ENCODE measurements at regions not wholly inside any gene's neighbourhood (a gene's known extent, or its start where the extent isn't known, plus 50 kb on each side); places are given as distances from the start of the nearest gene placed in this dataset.

DNA sequence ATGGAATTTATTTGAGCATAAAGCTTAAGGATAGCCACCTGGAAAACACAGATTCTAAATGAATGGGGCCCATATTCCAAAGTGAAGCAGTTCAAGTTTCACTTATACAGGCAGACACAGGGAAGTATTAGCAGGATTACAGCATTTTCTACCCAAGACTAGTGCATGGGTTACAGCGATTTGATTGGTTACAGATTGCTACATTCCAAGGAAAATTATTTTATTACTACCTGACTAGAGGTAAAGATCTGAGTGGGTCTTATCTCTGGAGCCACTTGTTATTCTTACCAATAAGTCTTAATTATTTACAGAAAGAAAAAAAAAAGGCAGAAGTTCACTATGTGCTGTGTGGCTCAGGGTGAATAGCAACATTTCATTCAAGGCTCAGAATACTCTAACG, 87.4 kb upstream of the ITGB1 start:
- TF ChIP-seq GATA2 (IDR thresholded peaks at IDR 0.05; ENCODE audit: low read depth, low read length) (no peak), GATA3 (IDR thresholded peaks at IDR 0.05; ENCODE audit: low read depth, low read length) (no peak)

Data from SH-SY5Y (cell line).